OCI-LY7 (cell line): ENCODE measurements at regions not wholly inside any gene's neighbourhood (a gene's known extent, or its start where the extent isn't known, plus 50 kb on each side); places are given as distances from the start of the nearest gene placed in this dataset.

Experiments used
- BruUV-seq: library from RNA; stranded (reverse); fragments of 400-500 nt; replicated peaks from 2 replicates; lab custom pipeline; 2021; lab: Mats Ljungman, UMichigan
- CTCF ChIA-PET: fragments of 300-600 bp; sonication (Branson Sonifier 250); formaldehyde crosslinking; loops from one replicate; lab custom pipeline; 2022; ENCODE audit warnings: antibody characterized with exemption; ENCODE audit not compliant: unreplicated experiment; lab: Charles Lee
- POLR2A ChIA-PET: fragments of 300-600 bp; sonication (Branson Sonifier 250); formaldehyde crosslinking; loops from one replicate; lab custom pipeline; 2022; ENCODE audit warnings: antibody characterized with exemption; lab: Charles Lee
- DNase-seq: peaks from one replicate; pipeline ENCODE4 v3.0.0-alpha.2; 2015; ENCODE audit warnings: low spot score
- H2AFZ ChIP-seq: fragments of 200-600 bp; sonication (generic), shearing (Covaris generic); 2 replicates; pipeline ENCODE4 v1.6.1; 2014; ENCODE audit warnings: mild to moderate bottlenecking, antibody characterized with exemption, low read length, moderate library complexity
- H3K27ac ChIP-seq: fragments of 200-600 bp; sonication (generic); 2 replicates; pipeline ENCODE4 v1.5.1; 2014; ENCODE audit warnings: mixed run types, low read depth, mild to moderate bottlenecking, moderate library complexity, low read length, inconsistent platforms; ENCODE audit not compliant: poor library complexity, severe bottlenecking
- H3K36me3 ChIP-seq: fragments of 200-600 bp; sonication (generic); 2 replicates; pipeline ENCODE4 v1.6.1; 2014; ENCODE audit warnings: mild to moderate bottlenecking, antibody characterized with exemption, low read length, moderate library complexity, mixed read lengths; ENCODE audit not compliant: insufficient read depth
- H3K4me1 ChIP-seq: fragments of 200-600 bp; sonication (generic); 2 replicates; pipeline ENCODE4 v1.5.1; 2014; ENCODE audit warnings: mild to moderate bottlenecking, low read length; ENCODE audit not compliant: insufficient read depth, poor library complexity, severe bottlenecking
- H3K4me2 ChIP-seq: fragments of 200-600 bp; sonication (generic); 2 replicates; pipeline ENCODE4 v1.6.1; 2014; ENCODE audit warnings: mild to moderate bottlenecking, low read length
- H3K4me3 ChIP-seq: fragments of 200-600 bp; sonication (generic); 2 replicates; pipeline ENCODE4 v1.5.1; 2014; ENCODE audit warnings: mild to moderate bottlenecking, low read depth, low read length; ENCODE audit not compliant: poor library complexity, severe bottlenecking
- H3K79me2 ChIP-seq: fragments of 200-600 bp; sonication (generic); 2 replicates; pipeline ENCODE4 v1.6.1; 2016; ENCODE audit warnings: low read depth, mild to moderate bottlenecking, low read length, moderate library complexity, mixed read lengths; ENCODE audit not compliant: insufficient read depth
- H3K9me2 ChIP-seq: fragments of 200-600 bp; sonication (generic); 2 replicates; pipeline ENCODE4 v1.6.1; 2016; ENCODE audit warnings: mild to moderate bottlenecking, low read length, mixed read lengths; ENCODE audit not compliant: insufficient read depth
- H3K9me3 ChIP-seq: fragments of 200-600 bp; sonication (generic); 2 replicates; pipeline ENCODE4 v1.6.1; 2014; ENCODE audit warnings: mild to moderate bottlenecking, mixed run types, low read length, mixed read lengths
- H4K20me1 ChIP-seq: fragments of 200-600 bp; sonication (generic); 2 replicates; pipeline ENCODE4 v1.6.1; 2014; ENCODE audit warnings: mild to moderate bottlenecking, antibody characterized with exemption, low read length, moderate library complexity, mixed read lengths; ENCODE audit not compliant: insufficient read depth
- EZH2phosphoT487 ChIP-seq: fragments of 200-600 bp; sonication (generic); IDR thresholded peaks from 2 replicates; pipeline ENCODE4 v1.6.1; 2018; ENCODE audit warnings: low read depth, borderline replicate concordance, mild to moderate bottlenecking, mixed run types, antibody characterized with exemption, low read length, moderate library complexity, mixed read lengths
- intact Hi-C: fragments of 100-400 bp; cut with micrococcal nuclease; formaldehyde crosslinking; loops from one replicate; pipeline ENCODE4 v1.10.0; 2022; ENCODE audit not compliant: unreplicated experiment
- TF ChIP-seq, protein P1 (sequence below): fragments of 200-600 bp; sonication (generic); conservative IDR thresholded peaks from 2 replicates; pipeline ENCODE4 v1.5.1; 2014; ENCODE audit warnings: mild to moderate bottlenecking, antibody characterized with exemption, low read length, moderate library complexity, mixed read lengths

DNA sequence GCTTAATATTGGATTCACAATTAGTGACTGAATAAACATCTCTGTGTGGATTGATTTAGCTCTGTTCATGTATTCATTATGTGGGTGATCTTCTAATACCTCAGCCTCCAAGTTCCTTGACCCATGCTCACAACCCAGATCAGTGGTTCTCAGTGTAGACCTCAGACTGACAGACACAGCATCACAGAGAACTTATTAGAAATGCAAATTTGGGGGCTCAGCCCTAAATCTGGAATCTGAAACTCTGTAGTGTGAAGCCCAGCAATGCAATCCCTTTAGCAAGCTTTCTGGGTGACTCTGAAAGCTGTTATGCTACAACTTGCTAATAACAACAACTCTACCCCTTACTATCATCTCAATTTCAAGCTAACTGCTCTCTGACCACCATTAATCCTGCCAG, 273.1 kb upstream of the FANCL start:
- no peaks in the 10 kb centered on the region for H4K20me1 ChIP-seq
- no peak overlapping the region for H3K27ac ChIP-seq
- no peaks in the 10 kb centered on the region for H3K36me3 ChIP-seq
- H3K9me2 ChIP-seq = no peaks in the 10 kb centered on the region
- H3K4me3 ChIP-seq = no peak overlapping the region
- intact Hi-C loops = no loop called here
- ChIA-PET CTCF (no interaction called here), POLR2A (no interaction called here)
- no peaks in the 10 kb centered on the region for H3K9me3 ChIP-seq
- H3K4me2 ChIP-seq = no peak overlapping the region
- TF ChIP-seq, protein P1, sequence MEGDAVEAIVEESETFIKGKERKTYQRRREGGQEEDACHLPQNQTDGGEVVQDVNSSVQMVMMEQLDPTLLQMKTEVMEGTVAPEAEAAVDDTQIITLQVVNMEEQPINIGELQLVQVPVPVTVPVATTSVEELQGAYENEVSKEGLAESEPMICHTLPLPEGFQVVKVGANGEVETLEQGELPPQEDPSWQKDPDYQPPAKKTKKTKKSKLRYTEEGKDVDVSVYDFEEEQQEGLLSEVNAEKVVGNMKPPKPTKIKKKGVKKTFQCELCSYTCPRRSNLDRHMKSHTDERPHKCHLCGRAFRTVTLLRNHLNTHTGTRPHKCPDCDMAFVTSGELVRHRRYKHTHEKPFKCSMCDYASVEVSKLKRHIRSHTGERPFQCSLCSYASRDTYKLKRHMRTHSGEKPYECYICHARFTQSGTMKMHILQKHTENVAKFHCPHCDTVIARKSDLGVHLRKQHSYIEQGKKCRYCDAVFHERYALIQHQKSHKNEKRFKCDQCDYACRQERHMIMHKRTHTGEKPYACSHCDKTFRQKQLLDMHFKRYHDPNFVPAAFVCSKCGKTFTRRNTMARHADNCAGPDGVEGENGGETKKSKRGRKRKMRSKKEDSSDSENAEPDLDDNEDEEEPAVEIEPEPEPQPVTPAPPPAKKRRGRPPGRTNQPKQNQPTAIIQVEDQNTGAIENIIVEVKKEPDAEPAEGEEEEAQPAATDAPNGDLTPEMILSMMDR = no peak
- TF ChIP-seq EZH2phosphoT487 = no peak
- H3K79me2 ChIP-seq = no peaks in the 10 kb centered on the region
- DNase-seq = no peak
- no peaks in the 10 kb centered on the region for H3K4me1 ChIP-seq
- no TSS peak for BruUV-seq
- H2AFZ ChIP-seq = no peak overlapping the region

DNA sequence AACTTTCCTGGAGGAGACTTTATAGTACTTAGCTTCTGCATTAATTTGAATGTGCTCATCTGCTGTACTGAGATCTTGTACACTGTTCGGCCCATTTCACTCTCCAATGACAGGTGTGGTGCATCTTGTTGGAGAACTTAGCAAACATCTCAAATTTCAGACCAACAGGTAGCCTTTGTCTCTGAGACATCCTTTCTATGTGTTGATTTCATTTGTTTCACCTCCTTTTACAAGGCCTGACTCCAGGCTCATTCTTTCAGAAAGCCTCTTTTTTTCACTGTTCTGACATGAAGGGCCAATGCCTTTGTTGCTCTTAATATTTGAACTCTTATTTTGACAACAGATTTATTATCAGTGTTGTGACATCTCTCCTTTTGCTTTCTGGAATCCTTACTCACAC, 271.8 kb upstream of the FANCL start:
- no peaks in the 10 kb centered on the region for H3K36me3 ChIP-seq
- H2AFZ ChIP-seq = no peak overlapping the region
- no peak overlapping the region for H3K4me2 ChIP-seq
- CTCF ChIA-PET = no interaction called here
- H3K4me1 ChIP-seq = no peaks in the 10 kb centered on the region
- intact Hi-C loops = no loop called here
- POLR2A ChIA-PET = no interaction called here
- no peaks in the 10 kb centered on the region for H3K9me3 ChIP-seq
- BruUV-seq = no TSS peak
- H3K4me3 ChIP-seq = no peak overlapping the region
- no peak overlapping the region for H3K27ac ChIP-seq
- H3K79me2 ChIP-seq = no peaks in the 10 kb centered on the region
- TF ChIP-seq, protein P1 = no peak
- TF ChIP-seq EZH2phosphoT487 = no peak
- DNase-seq = no peak
- H3K9me2 ChIP-seq = no peaks in the 10 kb centered on the region
- H4K20me1 ChIP-seq = no peaks in the 10 kb centered on the region

DNA sequence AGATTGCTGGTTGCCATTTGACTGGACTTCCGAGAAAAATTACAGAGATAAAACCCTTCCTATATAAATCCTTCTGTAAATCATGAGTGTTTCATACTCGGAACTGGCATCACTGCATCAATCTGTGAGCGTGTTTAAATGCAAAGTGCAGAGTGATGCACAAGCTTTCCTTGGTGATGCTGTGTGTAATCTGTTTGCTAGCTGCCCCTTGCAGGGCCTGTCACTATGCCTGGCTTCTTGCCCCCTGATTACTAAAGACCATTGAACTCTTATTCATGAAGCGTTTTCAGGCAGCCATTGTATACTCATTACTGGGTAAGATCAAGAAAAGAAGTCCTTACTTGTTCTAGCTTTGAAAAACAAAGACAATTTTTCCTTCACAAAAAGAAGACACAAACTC, 266.9 kb upstream of the FANCL start:
- Histone ChIP-seq H3K4me1 (no peaks in the 10 kb centered on the region), H3K4me2 (no peak overlapping the region), H3K27ac (no peak overlapping the region), H3K79me2 (no peaks in the 10 kb centered on the region), H2AFZ (no peak overlapping the region), H3K4me3 (no peak overlapping the region), H3K36me3 (no peaks in the 10 kb centered on the region), H3K9me2 (no peaks in the 10 kb centered on the region), H4K20me1 (no peaks in the 10 kb centered on the region), H3K9me3 (no peaks in the 10 kb centered on the region)
- BruUV-seq = no TSS peak
- ChIA-PET POLR2A (no interaction called here), CTCF (no interaction called here)
- intact Hi-C loops = no loop called here
- no peak for TF ChIP-seq EZH2phosphoT487
- TF ChIP-seq, protein P1 = no peak
- DNase-seq = no peak
